Progenitor cell of endocrine pancreas (in vitro differentiated cells): ENCODE measurements at regions not wholly inside any gene's neighbourhood (a gene's known extent, or its start where the extent isn't known, plus 50 kb on each side); places are given as distances from the start of the nearest gene placed in this dataset.
A peak's percentile ranks its signal among the peaks of the same experiment; 100 is the strongest.

Experiments
- DNase-seq: peaks from one replicate; pipeline ENCODE4 v3.0.0; 2021; ENCODE audit warnings: low spot score; ENCODE audit not compliant: unreplicated experiment
- H3K27ac Mint-ChIP-seq: 2 replicates; pipeline ENCODE4 v1.8.0; 2021; ENCODE audit warnings: mild to moderate bottlenecking, moderate library complexity, mixed read lengths
- H3K27me3 Mint-ChIP-seq: 2 replicates; pipeline ENCODE4 v1.8.0; 2021; ENCODE audit warnings: mixed read lengths
- H3K36me3 Mint-ChIP-seq: 2 replicates; pipeline ENCODE4 v1.8.0; 2022; ENCODE audit warnings: mixed read lengths; ENCODE audit not compliant: insufficient read depth
- H3K4me1 Mint-ChIP-seq: 2 replicates; pipeline ENCODE4 v1.8.0; 2021; ENCODE audit warnings: low read depth, mixed read lengths
- H3K4me3 Mint-ChIP-seq: 2 replicates; pipeline ENCODE4 v1.8.0; 2021; ENCODE audit warnings: low read depth, mild to moderate bottlenecking, moderate library complexity, mixed read lengths
- H3K9me3 Mint-ChIP-seq: 2 replicates; pipeline ENCODE4 v1.8.0; 2021; ENCODE audit warnings: low read depth, mixed read lengths
- CTCF ChIP-seq: fragments of 200-600 bp; sonication (generic); IDR thresholded peaks from one replicate; pipeline ENCODE4 v1.5.0; 2021; ENCODE audit warnings: antibody characterized with exemption, mild to moderate bottlenecking; ENCODE audit not compliant: unreplicated experiment

- Mint-ChIP-seq H3K36me3 (no peaks in the 10 kb centered on the region), H3K4me3 (no peak overlapping the region), H3K27me3 (no peaks in the 10 kb centered on the region), H3K4me1 (no peaks in the 10 kb centered on the region), H3K27ac (no peak overlapping the region), H3K9me3 (peaks cover 9% of the 10 kb centered on the region)
- DNase-seq: no peak
- TF ChIP-seq CTCF: no peak
Measured at GRCh38 chr4:174096456-174096855, 187.0 kb downstream of the FBXO8 start.

DNA sequence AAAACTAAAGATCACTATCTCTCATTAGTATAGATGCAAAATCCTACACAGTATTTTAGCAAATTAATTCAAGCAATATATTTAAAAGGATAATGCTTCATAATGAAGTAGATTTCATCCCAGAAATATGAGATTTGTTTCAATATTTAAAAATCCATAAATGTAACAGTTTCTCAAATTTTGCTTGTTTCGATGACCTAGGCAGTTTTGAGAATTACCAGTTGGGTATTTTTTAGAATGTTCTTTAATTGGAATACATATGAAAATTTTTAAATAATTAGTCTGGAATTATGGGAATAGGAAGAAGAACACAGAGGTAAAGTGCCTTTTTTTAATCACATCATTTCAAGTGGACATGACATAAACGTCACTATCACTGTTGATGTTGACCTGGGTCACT is 192.3 kb downstream of the FBXO8 start:
- DNase-seq: no peak
- Mint-ChIP-seq H3K27ac (no peak overlapping the region), H3K9me3 (peaks cover 9% of the 10 kb centered on the region)

DNA sequence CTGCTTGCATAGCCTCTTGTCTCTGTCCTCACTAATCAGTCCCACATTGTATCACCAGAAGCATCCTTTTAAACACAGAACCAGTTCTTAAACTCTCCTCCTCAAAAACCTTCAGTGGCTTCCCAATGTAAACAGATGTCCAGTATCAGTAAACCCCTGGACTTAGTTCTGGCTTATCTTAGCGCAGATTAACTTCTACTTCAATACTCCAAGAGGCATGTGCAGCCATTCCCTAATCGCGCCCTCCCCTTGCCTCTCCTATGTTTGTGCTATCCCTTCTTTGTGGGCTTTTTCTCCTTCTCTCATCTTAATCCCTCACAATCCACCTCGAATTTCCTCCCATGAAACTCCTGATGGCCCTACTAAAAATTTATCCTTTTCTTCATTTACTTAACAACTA is 193.8 kb downstream of the FBXO8 start:
- Mint-ChIP-seq H3K27me3 (peaks cover 3% of the 10 kb centered on the region), H3K4me1 (peaks cover 9% of the 10 kb centered on the region), H3K27ac (peak overlapping the region; percentile 14), H3K36me3 (no peaks in the 10 kb centered on the region), H3K9me3 (peaks cover 9% of the 10 kb centered on the region), H3K4me3 (no peak overlapping the region)
- no peak for DNase-seq
- TF ChIP-seq CTCF: no peak

More for the DNA sequence above, 192.3 kb downstream of the FBXO8 start:
- no peak for TF ChIP-seq CTCF
- Mint-ChIP-seq H3K4me3 (no peak overlapping the region), H3K36me3 (no peaks in the 10 kb centered on the region), H3K4me1 (peaks cover 9% of the 10 kb centered on the region), H3K27me3 (no peaks in the 10 kb centered on the region)

GRCh38 chr4:174088795-174089194 is 194.7 kb downstream of the FBXO8 start:
- Mint-ChIP-seq H3K36me3 (no peaks in the 10 kb centered on the region), H3K4me1 (peaks cover 9% of the 10 kb centered on the region), H3K27me3 (peaks cover 4% of the 10 kb centered on the region), H3K4me3 (no peak overlapping the region), H3K9me3 (peaks cover 9% of the 10 kb centered on the region), H3K27ac (no peak overlapping the region)
- no peak for TF ChIP-seq CTCF
- no peak for DNase-seq

- no peak for TF ChIP-seq CTCF
- no peak for DNase-seq
- Mint-ChIP-seq H3K36me3 (no peaks in the 10 kb centered on the region), H3K27ac (no peak overlapping the region), H3K9me3 (peaks cover under 1% of the 10 kb centered on the region), H3K4me3 (no peak overlapping the region), H3K27me3 (peaks cover 4% of the 10 kb centered on the region), H3K4me1 (peaks cover 9% of the 10 kb centered on the region)
Measured at GRCh38 chr4:174086829-174087799, 196.4 kb downstream of the FBXO8 start.
